ENCODE measurements at regions not wholly inside any gene's neighbourhood (a gene's known extent, or its start where the extent isn't known, plus 50 kb on each side); places are given as distances from the start of the nearest gene placed in this dataset.

- intact Hi-C loops (cut with micrococcal nuclease): no loop called here
Observed at GRCh38 chr14:51576879-51577278, 74.8 kb upstream of the FRMD6 start.

GRCh38 chr14:51578853-51579252, 72.9 kb upstream of the FRMD6 start:
- no peaks in the 10 kb centered on the region for H3K79me2 ChIP-seq (ENCODE audit: insufficient read depth, low read length)
- H3K36me3 ChIP-seq (ENCODE audit: control insufficient read depth in 1 of 2, insufficient read depth in 2 of 2, low read length in 2 of 2): no peaks in the 10 kb centered on the region
- no peak overlapping the region for H3K4me2 ChIP-seq (ENCODE audit: low read length)
- no peaks in the 10 kb centered on the region for H3K27me3 ChIP-seq (ENCODE audit: insufficient read depth, low read length)
- no peaks in the 10 kb centered on the region for H3K9me2 ChIP-seq (ENCODE audit: insufficient read depth)
- H3K9me3 ChIP-seq (ENCODE audit: control insufficient read depth in 1 of 2, insufficient read depth in 1 of 2, low read depth in 1 of 2, low read length in 2 of 2): no peaks in the 10 kb centered on the region
- intact Hi-C loops (cut with micrococcal nuclease): no loop called here
- peaks cover 0 to 3% of the 10 kb centered on the region in 2 experiments; a peak in 2 of 4 replicates for H3K4me1 ChIP-seq (ENCODE audit: control insufficient read depth in 1 of 2, insufficient read depth in 2 of 2, low read length in 2 of 2)
- H3K4me3 ChIP-seq (replicated peaks in 1 of 2; ENCODE audit: low read depth in 1 of 2, low read length in 2 of 2): no peak overlapping the region
- ChIA-PET POLR2A (no interaction called here), CTCF (no interaction called here), RAD21 (ENCODE audit: low non-redundant PET in 1 of 2, low total read pairs in 2 of 2, uncharacterized antibody in 2 of 2, unreplicated experiment in 2 of 2) (no interaction called here)
- no peak overlapping the region for H2AFZ ChIP-seq (ENCODE audit: low read depth, low read length, poor library complexity, severe bottlenecking)
- H4K20me1 ChIP-seq (ENCODE audit: insufficient read depth): no peaks in the 10 kb centered on the region
- H3K27ac ChIP-seq (ENCODE audit: low read depth, low read length): no peak overlapping the region
- ATAC-seq (no peak), DNase-seq (ENCODE audit: low read depth, low spot score) (no peak)
- no peak overlapping the region for H3K9ac ChIP-seq (ENCODE audit: low read length)
- no TSS peak for BruUV-seq (replicated peaks)
- TF ChIP-seq FOSL1 (IDR thresholded peaks at IDR 0.05; ENCODE audit: low read depth) (no peak), POLR2A (IDR thresholded peaks at IDR 0.05; ENCODE audit: borderline replicate concordance, extremely low read depth, insufficient read depth, insufficient read length) (no peak), SP1 (IDR thresholded peaks at IDR 0.05; ENCODE audit: low read depth) (no peak), RAD21 (IDR thresholded peaks at IDR 0.05; ENCODE audit: low read depth) (no peak), CEBPB (IDR thresholded peaks at IDR 0.05; ENCODE audit: low read depth) (no peak), EGR1 (IDR thresholded peaks at IDR 0.05; ENCODE audit: low read depth) (no peak), EZH2 (IDR thresholded peaks at IDR 0.05) (no peak), REST (IDR thresholded peaks at IDR 0.05; ENCODE audit: low read depth) (no peak), JUND (IDR thresholded peaks at IDR 0.05) (no peak), SIN3A (IDR thresholded peaks at IDR 0.05; ENCODE audit: low read depth) (no peak), ZFX (IDR thresholded peaks at IDR 0.05) (no peak)
- TF ChIP-seq, protein P1, sequence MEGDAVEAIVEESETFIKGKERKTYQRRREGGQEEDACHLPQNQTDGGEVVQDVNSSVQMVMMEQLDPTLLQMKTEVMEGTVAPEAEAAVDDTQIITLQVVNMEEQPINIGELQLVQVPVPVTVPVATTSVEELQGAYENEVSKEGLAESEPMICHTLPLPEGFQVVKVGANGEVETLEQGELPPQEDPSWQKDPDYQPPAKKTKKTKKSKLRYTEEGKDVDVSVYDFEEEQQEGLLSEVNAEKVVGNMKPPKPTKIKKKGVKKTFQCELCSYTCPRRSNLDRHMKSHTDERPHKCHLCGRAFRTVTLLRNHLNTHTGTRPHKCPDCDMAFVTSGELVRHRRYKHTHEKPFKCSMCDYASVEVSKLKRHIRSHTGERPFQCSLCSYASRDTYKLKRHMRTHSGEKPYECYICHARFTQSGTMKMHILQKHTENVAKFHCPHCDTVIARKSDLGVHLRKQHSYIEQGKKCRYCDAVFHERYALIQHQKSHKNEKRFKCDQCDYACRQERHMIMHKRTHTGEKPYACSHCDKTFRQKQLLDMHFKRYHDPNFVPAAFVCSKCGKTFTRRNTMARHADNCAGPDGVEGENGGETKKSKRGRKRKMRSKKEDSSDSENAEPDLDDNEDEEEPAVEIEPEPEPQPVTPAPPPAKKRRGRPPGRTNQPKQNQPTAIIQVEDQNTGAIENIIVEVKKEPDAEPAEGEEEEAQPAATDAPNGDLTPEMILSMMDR (IDR thresholded peaks at IDR 0.05 in 2 of 3, conservative IDR thresholded peaks at IDR 0.05 in 1 of 3; ENCODE audit: borderline replicate concordance in 1 of 3, insufficient read depth in 1 of 3, low read depth in 2 of 3, low read length in 2 of 3): no peak
- TF ChIP-seq, protein P2, sequence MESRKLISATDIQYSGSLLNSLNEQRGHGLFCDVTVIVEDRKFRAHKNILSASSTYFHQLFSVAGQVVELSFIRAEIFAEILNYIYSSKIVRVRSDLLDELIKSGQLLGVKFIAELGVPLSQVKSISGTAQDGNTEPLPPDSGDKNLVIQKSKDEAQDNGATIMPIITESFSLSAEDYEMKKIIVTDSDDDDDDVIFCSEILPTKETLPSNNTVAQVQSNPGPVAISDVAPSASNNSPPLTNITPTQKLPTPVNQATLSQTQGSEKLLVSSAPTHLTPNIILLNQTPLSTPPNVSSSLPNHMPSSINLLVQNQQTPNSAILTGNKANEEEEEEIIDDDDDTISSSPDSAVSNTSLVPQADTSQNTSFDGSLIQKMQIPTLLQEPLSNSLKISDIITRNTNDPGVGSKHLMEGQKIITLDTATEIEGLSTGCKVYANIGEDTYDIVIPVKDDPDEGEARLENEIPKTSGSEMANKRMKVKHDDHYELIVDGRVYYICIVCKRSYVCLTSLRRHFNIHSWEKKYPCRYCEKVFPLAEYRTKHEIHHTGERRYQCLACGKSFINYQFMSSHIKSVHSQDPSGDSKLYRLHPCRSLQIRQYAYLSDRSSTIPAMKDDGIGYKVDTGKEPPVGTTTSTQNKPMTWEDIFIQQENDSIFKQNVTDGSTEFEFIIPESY (IDR thresholded peaks at IDR 0.05; ENCODE audit: extremely low read depth, insufficient replicate concordance, low read length): no peak

More at GRCh38 chr14:51576879-51577278, 74.8 kb upstream of the FRMD6 start:
- H3K4me3 ChIP-seq (replicated peaks in 1 of 2; ENCODE audit: low read depth in 1 of 2, low read length in 2 of 2): no peak overlapping the region
- DNase-seq (ENCODE audit: low read depth, low spot score) (no peak), ATAC-seq (no peak)
- ChIA-PET RAD21 (ENCODE audit: low non-redundant PET in 1 of 2, low total read pairs in 2 of 2, uncharacterized antibody in 2 of 2, unreplicated experiment in 2 of 2) (no interaction called here), POLR2A (no interaction called here), CTCF (no interaction called here)
- no peaks in the 10 kb centered on the region for H3K27me3 ChIP-seq (ENCODE audit: insufficient read depth, low read length)
- no peak overlapping the region for H3K27ac ChIP-seq (ENCODE audit: low read depth, low read length)
- no peaks in the 10 kb centered on the region for H3K9me2 ChIP-seq (ENCODE audit: insufficient read depth)
- H3K9ac ChIP-seq (ENCODE audit: low read length): no peak overlapping the region
- no peaks in the 10 kb centered on the region for H3K36me3 ChIP-seq (ENCODE audit: control insufficient read depth in 1 of 2, insufficient read depth in 2 of 2, low read length in 2 of 2)
- no peak for TF ChIP-seq ATF3 (IDR thresholded peaks at IDR 0.05)
- TF ChIP-seq EGR1 (IDR thresholded peaks at IDR 0.05; ENCODE audit: low read depth): no peak
- TF ChIP-seq CBX3 (IDR thresholded peaks at IDR 0.05; ENCODE audit: low read depth): no peak
- no TSS peak for BruUV-seq (replicated peaks)
- peaks cover 0 to 3% of the 10 kb centered on the region in 2 experiments; a peak in 2 of 4 replicates for H3K4me1 ChIP-seq (ENCODE audit: control insufficient read depth in 1 of 2, insufficient read depth in 2 of 2, low read length in 2 of 2)
- H3K9me3 ChIP-seq (ENCODE audit: control insufficient read depth in 1 of 2, insufficient read depth in 1 of 2, low read depth in 1 of 2, low read length in 2 of 2): no peaks in the 10 kb centered on the region
- no peak overlapping the region for H2AFZ ChIP-seq (ENCODE audit: low read depth, low read length, poor library complexity, severe bottlenecking)
- H3K4me2 ChIP-seq (ENCODE audit: low read length): no peak overlapping the region
- no peaks in the 10 kb centered on the region for H4K20me1 ChIP-seq (ENCODE audit: insufficient read depth)
- H3K79me2 ChIP-seq (ENCODE audit: insufficient read depth, low read length): no peaks in the 10 kb centered on the region
